Germinal center (tissue), 1 donor: ENCODE measurements at regions not wholly inside any gene's neighbourhood (a gene's known extent, or its start where the extent isn't known, plus 50 kb on each side); places are given as distances from the start of the nearest gene placed in this dataset.

Source experiments
- DNase-seq: peaks from one replicate; pipeline ENCODE4 v3.0.0; 2012; ENCODE audit warnings: mixed read lengths, low spot score

DNA sequence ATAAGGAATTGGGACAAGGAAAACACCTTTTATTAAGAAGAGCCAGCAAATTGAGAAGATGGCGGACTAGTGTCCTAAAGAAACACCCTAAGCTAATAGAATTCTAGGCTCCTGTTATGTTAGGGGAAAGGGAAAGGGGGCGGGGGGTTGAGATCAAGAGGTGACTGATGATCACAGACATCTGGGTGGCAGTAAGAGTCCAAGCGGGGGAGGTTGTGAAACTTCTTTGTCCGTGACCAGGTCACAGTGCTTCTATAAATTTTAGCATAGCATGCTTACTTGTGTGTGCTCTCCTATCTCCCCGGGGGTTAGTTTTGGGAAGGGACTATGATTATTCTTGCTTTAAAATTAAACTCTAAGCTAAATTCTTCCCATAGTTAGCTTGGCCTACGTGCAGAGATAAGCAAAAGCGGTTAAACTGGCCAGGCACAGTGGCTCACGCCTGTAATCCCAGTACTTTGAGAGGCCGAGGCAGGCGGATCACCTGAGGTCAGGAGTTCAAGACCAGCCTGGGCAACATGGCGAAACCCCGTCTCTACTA is 262.1 kb downstream of the SKIDA1 start:
- no peak for DNase-seq

DNA sequence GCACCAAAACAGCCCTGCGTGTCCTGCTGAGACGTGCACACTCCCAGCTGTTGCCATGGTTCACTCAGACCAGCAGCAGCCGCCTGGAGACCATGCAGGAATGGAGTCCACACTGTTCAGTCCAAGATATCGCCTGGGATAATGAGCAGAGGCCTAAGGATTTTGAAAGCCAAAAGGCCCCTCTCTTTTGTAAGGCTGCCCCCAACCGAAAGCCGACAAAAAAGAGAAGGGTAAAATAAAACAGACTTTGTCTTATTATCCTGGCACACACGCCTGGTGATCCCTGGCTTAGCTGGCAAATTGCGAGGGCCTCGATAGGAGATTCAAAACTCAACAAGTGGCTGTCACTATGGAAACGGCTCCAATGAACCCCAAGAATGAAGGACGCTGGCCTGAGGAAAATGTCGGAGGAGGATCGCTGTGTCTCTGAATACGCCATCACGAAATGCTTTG is 263.6 kb downstream of the SKIDA1 start:
- DNase-seq = no peak

DNA sequence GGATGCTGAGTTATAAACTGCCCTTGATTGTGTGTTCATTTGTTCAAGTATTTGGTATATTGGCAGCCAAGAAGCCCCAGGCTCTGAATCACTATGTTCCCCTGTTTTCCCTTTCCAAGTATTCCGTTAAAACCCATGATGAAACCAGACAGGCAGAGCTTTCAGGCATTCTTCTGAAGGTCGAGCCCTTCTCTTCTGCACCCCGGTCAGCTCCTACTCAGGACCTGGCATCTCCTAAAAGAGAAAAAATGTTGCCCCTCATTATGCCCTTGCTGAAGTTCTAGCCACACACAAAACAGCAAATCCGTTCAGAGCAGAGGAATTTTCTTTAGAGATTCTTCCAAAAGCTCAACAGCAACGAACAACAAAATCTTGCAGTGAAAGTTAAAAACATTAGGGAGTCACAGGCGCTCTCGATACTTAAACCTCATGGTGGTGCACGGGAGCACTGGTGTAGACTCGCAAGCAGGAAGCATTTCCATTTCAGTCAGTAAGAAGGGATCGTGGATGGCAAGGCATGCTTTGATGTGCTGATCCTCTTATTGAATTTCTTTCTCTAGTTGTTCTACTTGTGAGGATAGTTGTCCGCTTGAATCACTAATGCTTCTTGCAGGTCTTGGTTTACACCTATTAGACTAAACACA is 264.9 kb downstream of the SKIDA1 start:
- DNase-seq = no peak

DNA sequence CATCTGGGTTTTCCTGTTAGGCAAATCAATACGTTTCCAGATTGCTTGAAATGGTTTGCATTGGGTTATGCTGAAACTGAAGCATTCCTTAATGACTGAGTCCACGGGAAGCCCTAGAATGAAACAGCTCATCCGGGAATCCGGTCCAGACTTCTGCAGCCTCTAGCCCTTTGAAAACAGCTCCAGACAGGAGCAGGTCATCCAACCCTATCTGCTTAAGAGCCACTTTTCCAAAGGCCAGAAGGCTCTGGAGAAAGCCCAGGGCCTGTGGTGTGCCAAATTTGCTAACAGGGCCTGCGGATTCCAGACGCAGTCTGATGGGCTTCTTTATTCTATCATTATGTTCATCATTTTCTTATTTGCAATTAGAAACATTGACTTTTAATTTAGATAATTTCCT is 265.4 kb downstream of the SKIDA1 start:
- no peak for DNase-seq

DNA sequence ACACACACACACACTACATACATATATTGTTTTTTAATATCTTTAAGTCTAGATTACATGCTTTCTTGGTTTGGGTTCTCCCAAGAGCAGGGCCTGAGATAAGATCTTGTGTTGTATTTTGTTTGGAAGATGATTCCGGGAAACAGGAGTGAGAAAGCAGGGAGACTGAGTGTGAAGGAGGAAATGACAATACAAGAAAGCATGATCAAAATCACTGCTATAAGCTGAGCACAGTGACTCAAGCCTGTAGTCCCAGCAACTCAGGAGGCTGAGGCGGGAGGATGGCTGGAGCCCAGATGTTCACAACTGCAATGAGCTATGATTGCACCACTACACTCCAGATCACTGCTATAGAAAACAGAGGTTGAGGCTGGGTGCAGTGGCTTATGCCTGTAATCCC is 267.6 kb downstream of the SKIDA1 start:
- no peak for DNase-seq

DNA sequence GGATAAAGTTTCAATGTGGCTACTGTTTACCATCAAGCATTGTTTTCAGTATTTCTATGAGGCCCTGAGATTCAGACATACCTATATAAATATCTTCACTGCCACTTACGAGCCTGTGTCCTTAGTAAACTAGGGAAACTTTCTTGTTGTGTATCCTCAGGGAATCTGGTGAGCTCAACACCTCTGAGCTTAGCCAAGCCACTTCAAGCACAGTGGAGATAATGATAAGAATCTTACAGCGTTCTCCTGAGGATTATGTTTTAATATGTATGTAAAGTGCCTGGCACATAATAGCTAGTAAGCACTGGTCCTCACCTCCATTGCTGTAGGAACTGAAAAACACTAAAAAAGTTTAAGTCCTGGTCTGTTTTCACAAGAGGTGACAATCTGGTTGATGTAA is 268.3 kb downstream of the SKIDA1 start:
- DNase-seq = no peak

DNA sequence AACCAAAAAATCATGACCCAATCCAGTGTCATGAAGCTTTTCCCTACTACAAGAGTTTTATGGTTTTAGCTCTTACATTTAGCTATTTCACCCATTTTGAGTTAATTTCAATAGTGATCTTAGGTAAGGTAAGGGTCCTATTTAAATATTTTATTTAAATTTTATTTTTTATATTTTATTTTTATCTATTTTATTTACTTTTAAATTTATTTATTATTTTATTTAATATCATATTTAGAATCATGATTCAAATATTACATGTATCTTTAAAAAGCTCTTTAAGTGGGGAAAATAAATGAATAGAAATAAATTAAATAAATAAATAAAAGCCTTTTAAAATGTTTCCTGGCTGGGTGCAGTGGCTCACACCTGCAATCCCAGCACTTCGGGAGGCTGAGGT is 276.0 kb downstream of the SKIDA1 start:
- DNase-seq = no peak

DNA sequence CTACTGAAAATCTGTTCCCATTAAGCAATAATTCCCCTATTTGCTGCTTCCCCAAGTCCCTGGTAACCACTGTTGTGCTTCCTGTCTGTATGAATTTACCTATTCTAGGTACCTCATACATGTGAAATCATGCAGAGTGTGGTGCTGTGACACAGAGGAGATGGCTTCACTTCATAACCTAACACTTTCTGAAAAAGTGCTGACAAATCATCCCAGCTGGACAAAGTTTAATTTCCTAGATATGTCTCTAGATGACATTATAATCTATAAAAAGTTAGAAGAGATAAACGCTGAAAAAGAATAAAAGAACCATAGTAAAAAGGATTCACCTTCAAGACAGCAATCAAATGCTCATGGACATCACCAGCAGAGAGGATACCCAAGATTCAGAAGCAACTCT is 277.9 kb downstream of the SKIDA1 start:
- DNase-seq = no peak

DNA sequence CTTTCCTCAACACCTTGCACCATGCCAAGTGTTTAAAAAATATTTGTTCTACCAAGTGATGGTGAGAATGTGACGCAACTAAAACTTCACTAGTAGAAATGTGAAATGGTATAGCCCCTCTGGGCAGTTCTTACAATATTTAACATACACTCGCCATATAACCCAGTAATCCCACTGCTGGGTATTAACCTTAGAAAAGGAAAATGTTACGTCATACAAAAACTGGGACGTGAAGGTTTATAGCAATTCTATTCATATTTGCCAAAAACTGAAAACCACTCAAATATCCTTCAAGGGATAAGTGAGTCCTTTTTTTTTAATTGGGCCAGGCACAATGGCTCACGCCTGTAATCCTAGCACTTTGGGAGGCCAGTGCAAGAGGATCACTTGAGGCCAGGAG is 279.3 kb downstream of the SKIDA1 start:
- DNase-seq = no peak

DNA sequence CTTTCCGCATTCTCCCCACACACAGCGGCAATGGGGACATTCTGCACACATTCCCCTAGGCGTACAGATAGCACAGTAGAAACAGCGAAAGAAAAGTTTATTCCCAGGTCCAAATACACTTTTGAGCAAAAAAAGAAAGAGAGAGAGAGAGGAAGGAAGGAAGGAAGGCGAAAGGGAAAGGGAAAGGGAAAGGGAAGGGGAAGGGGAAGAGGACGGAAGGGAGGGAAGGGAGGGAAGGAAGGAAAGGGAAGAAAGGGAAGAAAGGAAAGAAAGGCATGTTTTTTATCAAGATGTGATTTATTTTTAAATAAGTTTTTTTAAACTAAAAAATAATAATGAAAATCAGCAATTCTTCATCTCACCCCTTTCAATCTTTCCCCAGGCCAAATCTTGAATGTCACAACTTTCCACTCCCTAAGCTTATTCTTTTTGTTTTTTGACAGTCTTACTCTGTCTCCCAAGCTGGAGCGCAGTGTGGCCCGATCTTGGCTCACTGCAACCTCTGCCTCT is 281.7 kb downstream of the SKIDA1 start:
- no peak for DNase-seq

DNA sequence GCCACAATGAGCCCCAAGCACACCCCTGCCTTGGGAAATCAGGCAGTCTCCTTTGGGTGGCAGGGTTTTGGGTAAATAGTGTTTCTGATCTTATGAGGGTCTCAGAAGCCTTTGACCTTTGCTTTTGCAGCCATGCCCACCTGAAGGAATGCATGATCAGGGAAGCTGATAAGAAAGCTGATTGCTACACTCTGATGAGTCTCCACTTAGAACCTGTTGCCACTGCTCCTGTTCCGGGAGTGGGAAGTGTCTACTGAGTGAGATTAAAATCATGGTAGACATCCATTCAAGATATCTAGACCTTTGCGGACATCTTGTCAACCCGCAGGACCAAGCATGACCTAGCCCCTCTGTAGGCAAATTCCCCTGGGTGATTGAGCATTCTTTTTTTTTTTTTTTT is 282.6 kb downstream of the SKIDA1 start:
- DNase-seq = no peak

DNA sequence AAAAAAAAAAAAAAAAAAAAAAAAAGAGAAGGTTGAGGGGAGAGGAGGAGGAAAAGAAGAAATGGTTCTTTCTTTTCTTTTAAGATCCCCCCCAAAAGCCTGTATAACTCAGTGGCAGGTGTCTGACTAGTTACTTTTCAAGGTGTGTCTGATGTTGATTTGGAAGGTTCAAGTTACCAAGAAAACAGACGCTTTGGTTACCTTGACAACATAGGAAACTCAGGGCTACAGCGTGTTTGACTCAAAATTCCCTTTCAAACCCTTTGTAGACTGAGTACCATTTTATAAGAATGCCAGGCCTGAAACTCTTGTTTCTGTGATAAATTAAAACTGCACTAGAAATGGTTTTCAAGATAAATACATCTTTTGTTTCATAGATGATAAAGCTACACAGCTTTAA is 286.8 kb downstream of the SKIDA1 start:
- DNase-seq = no peak

DNA sequence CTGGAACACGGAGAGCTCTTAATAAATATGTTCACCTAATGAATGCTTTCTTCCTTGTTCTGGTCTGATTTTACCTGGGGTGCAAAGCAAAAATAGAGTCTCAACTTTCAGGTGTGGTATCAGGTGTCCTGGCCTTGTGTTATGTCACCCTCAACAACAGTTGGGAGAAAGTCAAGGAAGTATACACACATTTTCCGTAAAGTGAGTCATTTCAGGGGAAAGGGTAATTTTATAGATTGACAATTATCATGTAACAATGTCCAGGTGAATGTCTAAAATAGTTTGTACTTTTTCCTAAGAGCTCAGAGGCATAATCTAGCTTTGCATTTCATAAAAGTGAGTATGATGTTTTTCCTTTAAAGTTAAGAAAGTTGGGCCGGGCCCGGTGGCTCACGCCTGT is 287.4 kb downstream of the SKIDA1 start:
- no peak for DNase-seq

DNA sequence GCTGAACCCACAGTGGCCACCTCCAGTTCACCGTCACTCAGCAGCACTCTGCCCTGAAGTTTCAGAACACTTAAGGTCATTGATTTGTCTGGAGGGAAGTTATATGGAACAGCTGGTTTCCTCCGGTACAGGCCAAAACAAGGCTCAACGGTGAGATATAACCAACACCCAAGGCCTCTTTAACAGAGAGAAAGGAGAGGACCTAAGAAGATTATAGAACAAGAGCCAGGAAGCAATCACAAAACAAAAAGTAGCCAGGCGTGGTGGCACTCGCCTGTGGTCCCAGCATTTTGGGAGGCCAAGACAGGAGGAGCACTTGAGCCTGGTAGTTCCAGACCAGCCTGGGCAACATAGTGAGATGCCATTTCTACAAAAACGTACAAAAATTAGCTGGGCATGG is 290.7 kb downstream of the SKIDA1 start:
- no peak for DNase-seq

DNA sequence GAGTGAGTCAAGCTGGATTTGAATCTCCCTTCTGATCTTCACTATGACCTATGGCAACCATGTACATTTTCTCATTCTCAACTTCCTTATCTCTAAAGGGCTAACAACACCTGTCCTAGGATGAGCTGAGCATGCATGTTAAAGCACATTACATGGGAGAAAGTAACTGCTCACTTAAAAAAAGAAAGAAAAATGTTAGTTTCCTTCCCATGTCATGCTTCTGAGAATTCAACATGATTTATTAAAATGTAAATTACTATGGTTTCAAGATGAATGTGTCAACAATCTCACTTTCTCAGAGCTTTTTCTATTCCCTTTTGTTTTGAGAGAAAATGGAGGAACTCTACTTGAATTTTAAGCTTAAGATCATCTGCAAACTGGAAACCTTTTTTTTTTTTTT is 295.3 kb downstream of the SKIDA1 start:
- DNase-seq = no peak

DNA sequence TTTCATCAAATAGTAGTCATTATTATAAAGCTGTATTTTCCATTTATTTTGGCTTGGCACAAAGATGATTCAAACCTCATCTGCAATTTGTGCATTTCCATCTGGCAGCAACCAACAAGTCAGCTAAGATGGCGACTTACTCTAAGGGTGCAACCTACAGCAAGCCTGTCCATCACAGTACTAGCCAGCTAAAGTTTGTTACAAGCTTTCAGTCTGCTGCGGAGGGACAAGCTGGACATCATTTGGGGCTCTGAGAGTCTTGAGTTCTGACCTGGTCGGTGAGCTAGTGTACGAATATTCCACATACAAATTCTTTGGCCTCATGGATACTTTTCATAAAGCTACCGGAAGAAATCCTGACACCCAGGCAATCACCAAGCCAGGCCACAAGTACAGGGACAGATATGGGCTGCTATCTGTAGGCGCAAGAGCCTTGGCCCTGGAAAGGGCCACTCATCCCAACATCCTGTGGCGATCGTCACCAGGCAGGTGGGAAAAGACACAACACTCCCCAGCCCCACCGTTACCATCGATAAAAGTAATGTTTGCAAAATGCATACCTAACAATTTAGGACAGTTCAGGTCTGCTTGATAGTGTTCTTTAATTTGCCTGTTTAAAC is 307.6 kb downstream of the SKIDA1 start:
- no peak for DNase-seq

DNA sequence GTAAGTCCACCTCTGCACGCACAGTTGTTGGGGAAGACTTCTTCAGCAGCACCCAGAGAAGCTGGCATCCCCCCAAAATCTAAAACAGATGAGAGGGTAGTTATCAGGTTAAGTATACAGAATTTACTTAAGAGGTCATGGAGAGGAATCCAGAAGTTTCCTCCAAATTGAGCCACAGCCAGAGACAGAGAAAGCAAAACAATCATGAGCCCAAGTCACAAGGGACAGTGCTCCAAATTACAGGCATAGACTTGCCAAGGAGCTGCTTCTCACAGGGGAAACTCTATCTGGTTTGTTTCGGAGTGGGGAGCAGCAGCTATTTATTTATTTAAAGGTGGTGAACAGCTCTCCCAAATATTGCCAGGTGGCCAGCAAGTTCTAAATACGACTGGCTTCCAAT is 308.4 kb downstream of the SKIDA1 start:
- no peak for DNase-seq

DNA sequence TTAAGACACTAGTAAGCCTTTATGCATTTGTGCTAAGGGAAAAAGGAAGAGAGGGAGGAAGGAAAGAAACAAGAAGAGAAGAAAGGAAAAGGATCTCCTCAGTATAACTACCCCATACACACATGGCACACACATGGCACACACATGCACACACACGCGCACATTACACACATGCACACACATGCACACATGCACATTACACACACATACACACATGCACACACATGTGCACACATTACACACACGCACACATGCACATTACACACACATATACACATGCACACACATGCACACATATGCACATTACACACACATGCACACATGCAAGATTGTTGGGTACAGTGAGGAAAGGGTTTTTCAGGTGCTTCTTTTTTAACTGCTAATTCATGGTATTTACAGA is 311.2 kb downstream of the SKIDA1 start:
- no peak for DNase-seq

DNA sequence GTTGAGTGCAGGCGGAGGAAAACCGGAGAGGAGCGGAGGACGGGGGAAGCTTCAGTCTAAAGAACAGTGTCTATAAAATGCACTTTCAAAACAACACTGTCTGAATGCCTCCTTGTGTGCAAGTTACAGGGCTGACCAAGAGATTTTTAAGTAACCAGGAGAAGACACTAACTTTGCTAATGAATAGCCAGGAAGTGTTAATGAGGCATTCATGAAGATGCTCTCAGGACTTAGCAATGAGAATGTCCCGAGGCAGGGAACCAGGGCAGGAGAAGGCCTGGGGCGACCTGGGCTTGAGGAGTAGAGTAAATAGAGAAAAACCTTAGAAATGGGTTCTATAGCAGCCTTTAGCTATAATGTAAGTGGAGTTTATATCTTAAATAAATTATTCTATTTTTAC is 312.1 kb downstream of the SKIDA1 start:
- DNase-seq = no peak

DNA sequence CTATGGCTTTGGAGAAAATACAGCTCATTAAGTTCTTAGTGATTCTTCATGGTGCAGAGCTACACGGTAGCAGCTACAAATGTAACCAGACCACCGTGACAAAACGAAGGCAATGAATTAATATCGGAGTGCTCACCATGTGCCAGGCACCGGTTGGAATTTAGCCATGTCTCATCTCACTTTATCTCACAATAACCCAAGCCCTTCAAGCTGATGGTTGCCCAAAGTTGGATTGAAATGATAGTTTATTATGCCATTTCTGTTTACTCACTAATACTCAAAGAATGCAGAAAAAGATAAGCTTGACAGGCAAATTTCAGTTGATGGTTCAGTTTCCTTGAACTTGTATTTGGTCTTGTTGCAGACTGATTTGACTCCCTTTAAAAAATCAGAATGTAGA is 312.6 kb downstream of the SKIDA1 start:
- no peak for DNase-seq

DNA sequence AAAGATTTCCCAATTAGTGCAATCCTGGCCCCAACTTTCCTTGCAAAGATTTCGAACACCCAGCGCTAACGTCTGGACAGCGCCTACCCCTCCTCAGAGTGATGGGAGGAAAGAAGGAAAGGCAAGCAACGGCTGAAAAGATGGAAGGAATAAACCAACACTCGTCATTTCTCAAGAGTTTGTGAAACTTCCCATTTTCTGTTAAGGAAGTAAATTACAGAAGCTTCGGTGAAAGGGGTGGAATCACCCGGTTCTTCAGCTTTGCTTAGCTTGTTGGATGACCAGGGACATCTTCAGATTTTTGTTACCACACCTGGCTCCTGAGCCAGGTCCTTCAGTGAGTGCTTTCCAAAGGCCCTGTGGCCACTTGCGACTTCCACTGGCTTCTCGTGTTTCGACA is 313.1 kb downstream of the SKIDA1 start:
- no peak for DNase-seq

DNA sequence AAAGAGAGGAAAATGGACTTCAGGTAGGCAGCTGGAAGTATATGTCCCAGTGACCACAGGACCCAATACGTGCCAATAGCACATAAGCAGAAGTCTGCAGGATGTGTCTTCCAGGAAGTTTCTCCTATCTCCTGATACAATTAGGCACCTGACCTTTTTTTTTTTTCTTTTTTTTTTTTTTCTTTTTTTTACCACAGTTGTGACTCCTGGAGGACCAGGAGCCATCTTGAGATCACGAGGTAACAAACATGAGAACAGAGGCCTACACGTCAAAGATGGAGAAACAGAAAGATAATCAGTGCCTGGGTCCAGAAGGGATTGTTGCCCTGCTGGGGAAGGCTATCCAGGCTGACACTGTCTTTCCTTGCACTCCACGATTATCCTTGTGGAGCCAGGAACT is 312.4 kb upstream of the NEBL start:
- DNase-seq = no peak

DNA sequence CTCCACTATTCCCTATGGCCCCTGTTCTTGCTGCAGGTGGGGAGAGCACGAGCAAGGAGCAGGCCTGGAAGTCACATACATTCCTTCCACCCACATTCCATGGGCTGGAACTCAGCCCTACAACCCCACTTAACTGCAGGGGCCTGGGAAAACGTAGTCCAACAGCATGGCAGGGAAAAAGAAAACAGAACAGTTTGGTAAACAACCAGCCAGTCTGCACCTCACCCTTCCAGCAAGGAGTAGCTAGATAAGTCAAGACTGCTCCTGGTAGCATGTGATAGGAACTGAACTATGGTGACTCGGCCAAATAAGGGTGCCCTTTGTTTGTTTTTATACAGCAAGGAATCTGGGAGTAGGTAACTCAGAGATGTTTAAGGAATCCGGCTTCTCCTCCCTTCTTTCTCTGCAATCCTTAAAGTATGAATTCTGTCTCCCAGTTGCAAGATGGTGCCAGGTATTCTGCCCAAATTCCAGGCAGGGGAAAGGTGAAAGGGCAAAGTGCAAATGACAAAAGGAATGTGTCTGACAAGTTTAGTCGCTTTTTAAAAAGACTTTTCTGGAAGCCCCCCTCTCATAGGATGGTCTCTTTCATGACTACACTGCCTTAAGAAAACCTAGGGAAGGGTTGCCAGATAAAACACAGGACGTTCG is 311.7 kb upstream of the NEBL start:
- DNase-seq = no peak
